ENCODE measurements at regions not wholly inside any gene's neighbourhood (a gene's known extent, or its start where the extent isn't known, plus 50 kb on each side); places are given as distances from the start of the nearest gene placed in this dataset.

GRCh38 chr13:79810669-79811068, 329.7 kb downstream of the NDFIP2 start:
- peak; percentile 61 for DNase-seq (ENCODE audit: low spot score)

- DNase-seq (ENCODE audit: low spot score): no peak
These were observed 329.1 kb downstream of the NDFIP2 start for GRCh38 chr13:79810018-79810417.

- no peak for DNase-seq (ENCODE audit: low spot score)
These were observed 327.5 kb downstream of the NDFIP2 start for GRCh38 chr13:79808475-79808874.

GRCh38 chr13:79807554-79807953, 326.6 kb downstream of the NDFIP2 start:
- no peak for DNase-seq (ENCODE audit: low spot score)

- no peak for DNase-seq (ENCODE audit: low spot score)
These were observed 325.9 kb downstream of the NDFIP2 start for GRCh38 chr13:79806821-79807220.

- no peak for DNase-seq (ENCODE audit: low spot score)
These were observed 324.4 kb downstream of the NDFIP2 start for GRCh38 chr13:79805317-79805716.

- DNase-seq (ENCODE audit: low spot score): no peak
These were observed 323.0 kb downstream of the NDFIP2 start for GRCh38 chr13:79803989-79804388.

GRCh38 chr13:79803296-79803695, 322.3 kb downstream of the NDFIP2 start:
- DNase-seq (ENCODE audit: low spot score): no peak

- DNase-seq (ENCODE audit: low spot score): no peak
These were observed 321.6 kb downstream of the NDFIP2 start for GRCh38 chr13:79802389-79803085.

- no peak for DNase-seq (ENCODE audit: low spot score)
These were observed 318.3 kb downstream of the NDFIP2 start for GRCh38 chr13:79799059-79799867.

- DNase-seq (ENCODE audit: low spot score): no peak
These were observed 315.2 kb downstream of the NDFIP2 start for GRCh38 chr13:79796136-79796535.

- no peak for DNase-seq (ENCODE audit: low spot score)
These were observed 314.0 kb downstream of the NDFIP2 start for GRCh38 chr13:79794931-79795330.

GRCh38 chr13:79792716-79793115, 311.8 kb downstream of the NDFIP2 start:
- DNase-seq (ENCODE audit: low spot score): no peak

GRCh38 chr13:79791471-79792042, 310.6 kb downstream of the NDFIP2 start:
- DNase-seq (ENCODE audit: low spot score): no peak

- DNase-seq (ENCODE audit: low spot score): no peak
These were observed 305.2 kb downstream of the NDFIP2 start for GRCh38 chr13:79786176-79786575.

- DNase-seq (ENCODE audit: low spot score): no peak
These were observed 301.7 kb downstream of the NDFIP2 start for GRCh38 chr13:79782541-79783205.

- no peak for DNase-seq (ENCODE audit: low spot score)
These were observed 301.0 kb downstream of the NDFIP2 start for GRCh38 chr13:79781829-79782540.

GRCh38 chr13:79780240-79780639, 299.3 kb downstream of the NDFIP2 start:
- DNase-seq (ENCODE audit: low spot score): no peak

- peak; percentile 31 for DNase-seq (ENCODE audit: low spot score)
These were observed 298.8 kb downstream of the NDFIP2 start for GRCh38 chr13:79779761-79780160.

GRCh38 chr13:79778741-79779460, 297.9 kb downstream of the NDFIP2 start:
- DNase-seq (ENCODE audit: low spot score): no peak

- no peak for DNase-seq (ENCODE audit: low spot score)
These were observed 296.5 kb downstream of the NDFIP2 start for GRCh38 chr13:79777504-79777903.
